Panc1 (cell line): ENCODE measurements at regions not wholly inside any gene's neighbourhood (a gene's known extent, or its start where the extent isn't known, plus 50 kb on each side); places are given as distances from the start of the nearest gene placed in this dataset.
"Not testable (repeated sequence)": the region's sequence is repeated elsewhere in the genome, so short reads cannot be mapped to it uniquely, and the experiment has no call there.

ENCODE experiments used
- ATAC-seq: fragments of 200-7000 bp; cut with Tn5 transposase; 2 replicates; pipeline ENCODE4 v1.9.1; 2020; ENCODE audit warnings: mild to moderate bottlenecking, moderate library complexity
- BruUV-seq: library from RNA; stranded (reverse); fragments of 400-500 nt; replicated peaks from 2 replicates; lab custom pipeline; 2021; lab: Mats Ljungman, UMichigan
- CTCF ChIA-PET: fragments of 300-600 bp; sonication (Branson Sonifier 250); formaldehyde crosslinking; loops from one replicate; lab custom pipeline; 2022; ENCODE audit warnings: antibody characterized with exemption; lab: Charles Lee
- POLR2A ChIA-PET: fragments of 300-600 bp; sonication (Branson Sonifier 250); formaldehyde crosslinking; loops from one replicate; lab custom pipeline; 2022; ENCODE audit warnings: antibody characterized with exemption; lab: Charles Lee
- DNase-seq: peaks from one replicate; pipeline ENCODE4 v3.0.0-alpha.2; 2010; ENCODE audit warnings: low read depth, low spot score
- H3K27ac ChIP-seq: 2 replicates; pipeline ENCODE4 v1.5.1; 2011; ENCODE audit warnings: mild to moderate bottlenecking, low read length, inconsistent platforms
- H3K27me3 ChIP-seq: fragments of 200-500 bp; sonication (Bioruptor generic); 2 replicates; pipeline ENCODE4 v1.6.0; 2014; ENCODE audit warnings: low read length, inconsistent platforms; ENCODE audit not compliant: control insufficient read depth, insufficient read depth
- H3K36me3 ChIP-seq: fragments of 200-500 bp; sonication (Bioruptor generic); 2 replicates; pipeline ENCODE4 v1.5.1; 2014; ENCODE audit warnings: inconsistent platforms, mild to moderate bottlenecking, low read length, moderate library complexity; ENCODE audit not compliant: control insufficient read depth, insufficient read depth
- H3K4me1 ChIP-seq: 2 replicates; pipeline ENCODE4 v1.5.1; 2011; ENCODE audit warnings: inconsistent platforms, mild to moderate bottlenecking, low read length, moderate library complexity; ENCODE audit not compliant: control insufficient read depth, insufficient read depth
- H3K4me3 ChIP-seq, 2 experiments: 2 replicates each; pipeline ENCODE4 v1.5.1; 2011 to 2012; ENCODE audit warnings: low read depth in 2 of 2, low read length in 2 of 2, mild to moderate bottlenecking in 2 of 2, inconsistent platforms in 1 of 2, moderate library complexity in 1 of 2
- H3K9me3 ChIP-seq: fragments of 200-500 bp; sonication (Bioruptor generic); 2 replicates; pipeline ENCODE4 v1.5.1; 2014; ENCODE audit warnings: low read depth, mild to moderate bottlenecking, inconsistent platforms, low read length, moderate library complexity; ENCODE audit not compliant: control insufficient read depth, insufficient read depth
- CTCF ChIP-seq: fragments of 450-650 bp; IDR thresholded peaks from 2 replicates; pipeline ENCODE4 v1.5.1; 2017; ENCODE audit warnings: mild to moderate bottlenecking
- POLR2AphosphoS5 ChIP-seq: IDR thresholded peaks from 2 replicates; pipeline ENCODE4 v1.6.1; 2012; ENCODE audit warnings: mild to moderate bottlenecking, low read depth, low read length, moderate library complexity
- REST ChIP-seq, 2 experiments: IDR thresholded peaks; 2 replicates each; pipeline ENCODE4 v1.6.1; 2011 to 2012; ENCODE audit warnings: low read depth in 2 of 2, control low read depth in 1 of 2, low read length in 1 of 2, mild to moderate bottlenecking in 1 of 2, moderate library complexity in 1 of 2; ENCODE audit not compliant: insufficient read depth in 1 of 2
- SIN3A ChIP-seq: IDR thresholded peaks from 2 replicates; pipeline ENCODE4 v1.6.1; 2012; ENCODE audit warnings: low read depth, mild to moderate bottlenecking, low read length, moderate library complexity, borderline replicate concordance; ENCODE audit not compliant: insufficient read depth
- TCF7L2 ChIP-seq: IDR thresholded peaks from 2 replicates; pipeline ENCODE4 v1.6.1; 2011; ENCODE audit warnings: mild to moderate bottlenecking, low read depth, low read length, inconsistent platforms
- in situ Hi-C: cut with HindIII; loops from 2 replicates; pipeline ENCODE4 v1.10.0; 2016; ENCODE audit warnings: low sequenced_read_pairs, low pct_unique_long_range_greater_than_20kb
- intact Hi-C: fragments of 100-400 bp; cut with micrococcal nuclease; formaldehyde crosslinking; loops from one replicate; pipeline ENCODE4 v1.10.0; 2022; ENCODE audit not compliant: unreplicated experiment

- POLR2A ChIA-PET: no interaction called here
Measured at GRCh38 chr12:131365821-131366260, 345.0 kb upstream of the SFSWAP start.

GRCh38 chr12:131366261-131366871 is 344.5 kb upstream of the SFSWAP start:
- intact Hi-C loops (no loop called here), in situ Hi-C loops (no loop called here)
- Histone ChIP-seq H3K4me3 (no peak overlapping the region), H3K4me1 (no peaks in the 10 kb centered on the region), H3K27ac (no peak overlapping the region), H3K27me3 (peaks cover 20% of the 10 kb centered on the region), H3K36me3 (no peaks in the 10 kb centered on the region), H3K9me3 (no peaks in the 10 kb centered on the region)
- ChIA-PET POLR2A (no interaction called here), CTCF (no interaction called here)
- TF ChIP-seq POLR2AphosphoS5: no peak
- TF ChIP-seq SIN3A: no peak
- no peak for TF ChIP-seq REST (IDR thresholded peaks at IDR 0.05; ENCODE audit: insufficient read depth in 1 of 2, low read depth in 2 of 2, low read length in 1 of 2)
- no peak for TF ChIP-seq TCF7L2
- TF ChIP-seq CTCF: no peak
- DNase-seq (no peak), ATAC-seq (no peak)
- BruUV-seq: no TSS peak

More at GRCh38 chr12:131365821-131366260, 345.0 kb upstream of the SFSWAP start:
- Histone ChIP-seq H3K27me3 (peaks cover 24% of the 10 kb centered on the region), H3K4me1 (no peaks in the 10 kb centered on the region), H3K4me3 (no peak overlapping the region), H3K36me3 (no peaks in the 10 kb centered on the region), H3K9me3 (no peaks in the 10 kb centered on the region), H3K27ac (no peak overlapping the region)
- intact Hi-C loops (no loop called here), in situ Hi-C loops (no loop called here)
- DNase-seq (no peak), ATAC-seq (no peak)
- TF ChIP-seq TCF7L2: no peak
- CTCF ChIA-PET: no interaction called here
- BruUV-seq: no TSS peak

- CTCF ChIA-PET, H3K9me3 ChIP-seq, H3K4me3 ChIP-seq, POLR2A ChIA-PET, DNase-seq, ATAC-seq, H3K36me3 ChIP-seq, intact Hi-C loops, in situ Hi-C loops, H3K27me3 ChIP-seq, H3K4me1 ChIP-seq, H3K27ac ChIP-seq, BruUV-seq: not testable (repeated sequence)
Measured at GRCh38 chr12:131367067-131367982, 343.6 kb upstream of the SFSWAP start.
